IPS DF 19.7 (cell line): ENCODE measurements at regions not wholly inside any gene's neighbourhood (a gene's known extent, or its start where the extent isn't known, plus 50 kb on each side); places are given as distances from the start of the nearest gene placed in this dataset.
"Not testable (repeated sequence)": the region's sequence is repeated elsewhere in the genome, so short reads cannot be mapped to it uniquely, and the experiment has no call there.

Source experiments
- DNase-seq: peaks from one replicate; pipeline ENCODE4 v3.0.0-alpha.2; 2013; ENCODE audit warnings: low read depth, low spot score

DNA sequence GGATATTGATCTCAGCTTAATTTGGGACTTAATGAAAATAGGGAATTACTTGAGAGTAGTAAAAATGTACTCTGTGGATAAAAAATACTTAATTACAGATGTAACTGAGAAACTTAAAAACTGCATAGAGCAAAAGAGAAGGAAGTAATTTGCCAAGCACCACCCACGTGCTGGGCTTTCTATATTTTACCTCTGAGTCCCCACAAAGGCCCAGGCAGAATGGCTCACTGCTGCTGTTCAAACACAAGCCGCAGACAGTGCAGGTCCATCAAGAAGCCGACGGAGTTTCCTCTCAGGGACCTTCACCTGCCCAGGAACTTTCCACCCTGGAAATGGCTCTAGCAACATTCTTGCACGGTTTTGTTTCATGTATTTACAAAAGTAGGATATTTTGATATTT lies 77.2 kb upstream of the TRPM1 start:
- DNase-seq: no peak

GRCh38 chr15:31179693-31180092 lies 78.2 kb upstream of the TRPM1 start:
- DNase-seq: no peak

GRCh38 chr15:31193291-31193690 lies 91.8 kb upstream of the TRPM1 start:
- DNase-seq: no peak

DNA sequence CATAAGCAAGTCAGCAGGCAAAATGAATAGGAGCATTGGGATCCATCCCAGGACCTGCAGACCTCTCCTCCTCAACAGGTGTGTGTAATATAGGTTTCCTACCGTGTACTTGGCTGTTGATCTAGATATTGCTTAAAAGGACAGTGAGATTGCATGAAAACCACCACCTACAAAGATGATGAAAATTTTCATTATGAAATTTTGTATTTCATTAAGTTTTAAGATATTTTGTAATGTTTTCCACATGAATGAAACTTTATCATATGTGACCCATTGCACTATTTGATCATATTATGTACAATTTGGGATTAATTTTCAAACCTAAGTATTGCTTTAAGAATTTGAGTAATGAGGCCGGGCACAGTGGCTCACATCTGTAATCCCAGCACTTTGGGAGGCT lies 94.3 kb upstream of the TRPM1 start:
- DNase-seq: no peak

- no peak for DNase-seq
Measured at GRCh38 chr15:31197497-31198414, 96.2 kb upstream of the TRPM1 start.

DNA sequence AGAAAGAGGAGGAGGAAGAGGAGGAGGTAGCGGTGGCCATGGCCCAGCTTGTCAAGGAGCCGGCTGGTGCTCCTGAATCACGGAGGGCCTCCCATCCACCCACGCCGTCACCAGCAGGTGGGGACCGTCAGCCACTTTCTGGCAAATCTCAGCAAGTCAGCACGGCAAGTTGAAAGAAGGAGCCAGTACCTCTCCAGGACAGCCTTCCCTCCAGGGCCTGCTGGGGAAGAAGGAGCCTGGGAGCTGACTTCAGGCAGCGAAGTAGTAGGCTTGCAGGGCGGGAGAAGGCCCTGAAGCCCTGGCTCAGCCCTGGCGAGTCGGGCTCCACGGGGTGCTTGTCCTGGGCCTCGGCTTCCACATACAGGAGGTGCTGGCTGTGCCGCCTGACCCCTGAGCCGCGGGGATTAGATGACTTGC lies 99.2 kb upstream of the TRPM1 start:
- DNase-seq: no peak

DNA sequence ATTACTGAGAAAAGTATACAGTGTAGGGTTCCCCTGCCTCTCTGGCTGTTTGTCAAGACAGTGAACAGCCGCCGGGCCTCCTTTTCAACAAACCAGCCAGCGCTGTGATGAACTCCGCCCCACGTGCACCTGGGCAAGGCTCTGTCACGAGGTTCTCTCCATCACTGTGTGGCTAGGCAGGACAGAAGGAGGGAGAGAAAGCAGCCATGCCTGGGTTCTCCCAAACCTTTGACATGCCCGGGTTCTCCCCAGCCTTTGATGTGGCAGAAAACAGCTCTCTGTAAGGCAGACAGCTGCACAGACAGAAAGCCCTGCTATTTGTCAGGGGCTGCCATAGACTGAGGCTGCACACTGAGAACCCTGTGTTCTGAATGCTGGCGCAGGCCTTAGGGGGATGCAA lies 101.4 kb upstream of the TRPM1 start:
- no peak for DNase-seq

DNA sequence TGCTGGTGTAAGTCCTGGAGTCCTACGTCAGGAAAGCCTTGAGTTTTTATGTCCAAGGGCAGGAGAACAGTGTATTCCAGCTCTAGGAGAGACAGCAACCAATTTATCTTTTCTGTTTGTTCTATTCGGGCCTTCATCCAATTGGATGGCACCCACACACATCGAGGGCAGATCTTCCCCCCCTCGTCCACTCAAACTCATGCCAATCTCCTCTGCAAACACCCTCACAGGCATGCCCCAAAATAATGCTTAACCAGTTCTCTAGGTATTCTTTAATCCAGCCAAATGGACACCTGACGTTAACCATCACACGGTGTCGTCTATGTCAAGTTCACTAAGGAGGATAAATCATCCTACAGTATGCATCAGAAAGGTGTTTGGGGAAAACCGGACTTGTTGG lies 102.5 kb upstream of the TRPM1 start:
- no peak for DNase-seq

DNA sequence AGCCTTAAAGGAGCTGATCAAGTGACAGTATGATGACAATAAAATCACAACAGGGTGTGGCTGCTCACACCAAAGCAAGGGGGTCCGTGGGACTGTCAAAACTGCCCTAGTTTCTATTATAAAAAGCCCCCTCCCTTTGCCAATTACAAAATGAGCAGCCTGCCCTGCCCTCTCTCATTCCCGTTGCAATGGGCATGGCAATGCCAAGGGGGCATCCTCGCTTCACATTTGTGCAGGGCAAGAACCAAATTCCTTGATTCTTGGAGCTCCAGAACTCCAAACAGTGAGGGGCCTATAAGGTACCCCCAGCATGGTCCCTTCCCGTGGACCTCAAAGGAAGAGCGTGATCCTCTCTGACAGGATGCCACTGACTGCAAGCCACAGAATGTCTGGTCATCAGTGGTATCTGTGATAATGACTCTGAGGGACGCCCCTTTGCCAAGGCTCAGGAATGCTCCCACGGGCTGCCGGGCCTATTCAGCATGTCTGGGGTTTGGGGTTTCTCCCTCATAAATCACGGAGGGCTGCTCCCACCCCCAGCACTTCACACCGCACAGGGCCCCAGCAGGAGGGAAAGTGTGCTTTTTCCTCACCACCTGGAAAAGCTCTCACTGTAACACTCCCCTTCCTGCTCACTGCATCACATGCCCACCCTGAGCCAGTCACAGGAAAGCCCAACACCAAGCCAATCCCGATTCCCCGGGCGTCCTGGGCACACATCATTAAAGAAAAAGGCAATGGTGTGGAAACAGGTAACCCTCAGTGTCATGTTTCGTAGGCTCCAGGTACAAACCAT lies 105.1 kb upstream of the TRPM1 start:
- DNase-seq: no peak

GRCh38 chr15:31207246-31207645 lies 105.7 kb upstream of the TRPM1 start:
- no peak for DNase-seq

DNA sequence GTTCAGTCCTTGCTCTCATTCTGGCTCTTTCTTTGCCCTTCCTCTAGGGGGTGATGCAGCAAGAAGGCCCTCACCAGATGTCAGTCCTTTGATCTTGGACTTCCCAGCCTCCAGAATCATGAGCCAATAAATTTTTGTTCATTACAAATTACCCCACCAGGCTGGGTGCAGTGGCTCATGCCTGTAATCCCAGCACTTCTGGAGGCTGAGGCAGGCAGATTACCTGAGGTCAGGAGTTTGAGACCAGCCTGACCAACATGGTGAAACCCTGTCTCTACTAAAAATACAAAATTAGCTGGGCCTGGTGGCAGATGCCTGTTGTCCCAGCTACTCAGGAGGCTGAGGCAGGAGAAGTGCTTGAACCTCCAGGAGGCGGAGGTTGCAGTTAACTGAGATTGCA lies 106.3 kb upstream of the TRPM1 start:
- DNase-seq: not testable (repeated sequence)

- no peak for DNase-seq
Measured at GRCh38 chr15:31208817-31209216, 107.3 kb upstream of the TRPM1 start.

GRCh38 chr15:31211353-31211752 lies 109.8 kb upstream of the TRPM1 start:
- DNase-seq: no peak

- no peak for DNase-seq
Measured at GRCh38 chr15:31212326-31213080, 111.0 kb upstream of the TRPM1 start.

GRCh38 chr15:31214158-31214863 lies 112.3 kb upstream of the KLF13 start:
- DNase-seq: no peak

DNA sequence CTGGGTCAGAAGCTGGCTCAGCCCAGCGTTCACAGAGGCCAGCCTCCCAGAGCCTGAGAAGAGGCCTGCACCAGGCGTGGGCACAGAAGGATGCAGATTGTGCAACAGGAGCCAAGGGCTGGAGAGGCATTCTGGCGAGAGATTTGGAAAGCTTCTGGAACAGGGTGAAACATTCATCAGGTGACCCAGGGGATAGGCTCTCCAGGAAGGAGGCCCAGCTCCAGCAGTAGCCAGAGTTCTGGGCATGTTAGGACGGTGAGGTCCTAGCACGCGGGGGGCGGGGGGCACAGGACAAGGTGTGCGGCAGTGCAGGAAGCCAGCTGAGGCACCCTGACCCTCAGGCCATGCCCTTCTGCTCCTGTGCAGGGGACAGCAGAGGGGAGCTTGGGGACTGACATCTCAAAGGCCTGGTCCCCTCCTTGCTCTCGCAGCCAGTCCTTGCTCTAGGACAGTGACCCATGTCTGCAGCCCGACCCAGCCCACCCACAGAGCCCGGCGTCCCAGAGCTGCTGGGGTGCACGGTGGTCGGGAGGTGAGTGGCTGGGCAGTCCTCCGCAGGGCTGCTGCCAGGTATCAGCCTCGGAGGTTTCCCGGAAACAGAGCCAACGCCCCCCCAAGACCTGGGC lies 111.7 kb upstream of the KLF13 start:
- no peak for DNase-seq

DNA sequence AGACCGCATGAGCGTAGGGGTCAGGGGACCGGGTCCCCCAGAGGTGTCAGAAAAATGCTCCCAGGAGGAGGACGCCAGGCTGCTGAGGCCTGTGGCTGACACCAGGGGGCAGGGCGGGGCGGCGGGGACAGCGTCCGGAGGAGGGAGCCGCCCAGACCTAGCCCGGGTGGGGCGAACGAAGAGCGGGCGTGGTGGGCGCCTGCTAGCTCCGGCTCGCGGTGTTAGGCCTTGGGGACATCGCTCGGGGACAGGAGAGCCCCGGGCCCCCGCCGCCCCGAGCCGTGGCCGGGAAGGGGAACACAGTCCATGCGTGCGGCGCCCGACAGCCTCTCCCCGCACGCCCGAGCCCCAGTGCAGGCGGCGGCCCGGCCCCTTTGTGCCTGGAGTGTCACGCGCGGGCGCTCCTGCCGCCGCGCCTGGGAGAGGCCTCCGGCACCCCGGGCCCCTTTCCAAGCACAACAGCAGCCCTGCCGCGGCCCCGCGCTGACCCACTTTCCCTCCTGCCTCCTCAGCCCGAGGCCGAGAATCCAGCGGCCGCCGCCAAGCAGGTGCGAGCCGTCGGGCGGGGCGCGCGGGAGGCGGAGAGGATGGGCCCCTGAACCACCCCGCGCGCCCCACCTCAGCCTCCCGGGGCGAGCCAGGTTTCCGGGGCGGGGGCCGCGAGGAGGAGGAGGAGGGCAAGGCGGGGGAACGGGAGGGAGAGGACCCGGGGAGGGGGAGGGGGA lies 111.0 kb upstream of the KLF13 start:
- no peak for DNase-seq

- DNase-seq: no peak
Measured at GRCh38 chr15:31216215-31216911, 110.3 kb upstream of the KLF13 start.

DNA sequence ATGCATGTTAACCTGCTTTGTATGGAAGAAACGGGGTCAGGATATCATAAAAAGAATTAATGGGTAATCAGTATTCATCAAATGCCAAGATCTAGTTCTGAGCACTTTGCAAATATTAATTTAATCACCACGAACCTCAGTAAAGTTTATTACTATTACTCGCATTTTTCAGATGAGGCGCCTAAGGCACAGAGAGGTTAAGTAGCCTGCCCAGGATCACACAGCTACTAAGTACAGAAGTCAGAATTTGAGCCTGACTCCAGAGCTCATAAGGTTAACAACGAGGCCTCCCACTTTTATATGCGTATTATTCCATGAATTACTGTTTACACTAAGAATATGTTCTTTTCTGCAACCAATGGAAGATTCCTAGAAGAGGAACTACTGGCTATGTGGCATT lies 109.6 kb upstream of the KLF13 start:
- DNase-seq: no peak
